ENCODE measurements at regions not wholly inside any gene's neighbourhood (a gene's known extent, or its start where the extent isn't known, plus 50 kb on each side); places are given as distances from the start of the nearest gene placed in this dataset.

GRCh38 chr9:135422341-135422944 is 57.1 kb upstream of the PPP1R26 start:
- TF ChIP-seq POLR2A (IDR thresholded peaks at IDR 0.05) (no peak), POLR2AphosphoS5 (IDR thresholded peaks at IDR 0.05) (no peak)
- TF ChIP-seq, protein P1, sequence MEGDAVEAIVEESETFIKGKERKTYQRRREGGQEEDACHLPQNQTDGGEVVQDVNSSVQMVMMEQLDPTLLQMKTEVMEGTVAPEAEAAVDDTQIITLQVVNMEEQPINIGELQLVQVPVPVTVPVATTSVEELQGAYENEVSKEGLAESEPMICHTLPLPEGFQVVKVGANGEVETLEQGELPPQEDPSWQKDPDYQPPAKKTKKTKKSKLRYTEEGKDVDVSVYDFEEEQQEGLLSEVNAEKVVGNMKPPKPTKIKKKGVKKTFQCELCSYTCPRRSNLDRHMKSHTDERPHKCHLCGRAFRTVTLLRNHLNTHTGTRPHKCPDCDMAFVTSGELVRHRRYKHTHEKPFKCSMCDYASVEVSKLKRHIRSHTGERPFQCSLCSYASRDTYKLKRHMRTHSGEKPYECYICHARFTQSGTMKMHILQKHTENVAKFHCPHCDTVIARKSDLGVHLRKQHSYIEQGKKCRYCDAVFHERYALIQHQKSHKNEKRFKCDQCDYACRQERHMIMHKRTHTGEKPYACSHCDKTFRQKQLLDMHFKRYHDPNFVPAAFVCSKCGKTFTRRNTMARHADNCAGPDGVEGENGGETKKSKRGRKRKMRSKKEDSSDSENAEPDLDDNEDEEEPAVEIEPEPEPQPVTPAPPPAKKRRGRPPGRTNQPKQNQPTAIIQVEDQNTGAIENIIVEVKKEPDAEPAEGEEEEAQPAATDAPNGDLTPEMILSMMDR (IDR thresholded peaks at IDR 0.05) = no peak

Data from breast epithelium (tissue), 3 donors.